NCI-H69 (cell line): ENCODE measurements at regions not wholly inside any gene's neighbourhood (a gene's known extent, or its start where the extent isn't known, plus 50 kb on each side); places are given as distances from the start of the nearest gene placed in this dataset.
A peak's percentile ranks its signal among the peaks of the same experiment; 100 is the strongest.
"Not testable (repeated sequence)": the region's sequence is repeated elsewhere in the genome, so short reads cannot be mapped to it uniquely, and the experiment has no call there.

Experiments
- DNase-seq: peaks from one replicate; lab custom pipeline; 2025; lab: John Stamatoyannopoulos, UW

GRCh38 chr3:159870723-159871122, 117.9 kb upstream of the IL12A start:
- no peak for DNase-seq

DNA sequence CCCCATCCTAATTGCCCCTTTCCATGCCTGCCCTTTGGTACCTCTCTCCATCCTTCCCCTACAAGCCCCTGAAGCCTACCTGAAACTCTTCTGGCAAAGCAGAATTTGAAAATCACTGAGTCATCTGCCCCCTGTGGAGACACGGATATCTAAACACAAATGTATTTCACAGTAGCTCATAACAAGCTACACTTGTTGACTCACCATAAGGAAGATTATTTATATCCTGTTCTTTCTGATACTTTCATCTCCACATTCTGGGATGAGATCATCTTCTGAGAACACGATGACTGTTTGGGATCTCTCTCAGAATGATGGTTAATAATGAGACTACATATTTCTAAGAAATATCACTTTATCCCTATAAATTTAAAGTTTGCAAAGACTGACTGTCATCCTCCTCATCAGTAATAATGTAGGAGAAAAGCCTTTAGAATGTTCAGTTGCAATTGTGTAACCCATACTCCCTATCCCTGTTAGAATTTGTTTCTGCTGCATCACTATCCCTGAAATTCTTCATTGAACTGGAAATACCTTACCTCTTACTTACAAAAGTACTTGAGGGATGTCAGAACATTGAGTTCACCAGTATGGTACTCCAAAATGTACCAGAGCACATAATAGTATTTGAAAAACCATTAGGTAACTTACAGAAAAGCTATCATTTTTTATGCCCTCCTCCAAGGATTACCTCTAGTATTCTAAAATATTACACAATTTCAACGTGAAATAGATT, 116.1 kb upstream of the IL12A start:
- peak; percentile 73 for DNase-seq

- DNase-seq: peak; percentile 40
Observed at GRCh38 chr3:159875116-159875515, 113.5 kb upstream of the IL12A start.

DNA sequence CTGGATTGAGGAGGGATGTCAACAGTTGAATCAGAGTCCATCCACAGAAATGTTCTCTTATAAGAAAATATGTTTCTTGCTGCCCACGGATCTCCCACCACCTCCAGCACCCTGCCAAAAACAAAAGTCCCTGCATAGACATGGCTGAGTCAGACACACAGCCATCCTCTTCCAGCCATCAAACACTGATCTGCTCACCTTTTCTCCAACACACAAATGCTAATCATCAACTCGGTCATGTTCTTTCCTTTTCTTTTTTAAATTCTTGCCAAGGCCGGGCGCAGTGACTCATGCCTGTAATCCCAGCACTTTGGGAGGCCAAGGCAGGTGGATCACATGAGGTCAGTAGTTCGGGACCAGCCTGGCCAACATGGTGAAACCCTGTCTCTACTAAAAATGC, 110.7 kb upstream of the IL12A start:
- DNase-seq: no peak

GRCh38 chr3:159879146-159879545, 109.5 kb upstream of the IL12A start:
- no peak for DNase-seq

- peak; percentile 55 for DNase-seq
Observed at GRCh38 chr3:159879598-159879997, 109.0 kb upstream of the IL12A start.

DNA sequence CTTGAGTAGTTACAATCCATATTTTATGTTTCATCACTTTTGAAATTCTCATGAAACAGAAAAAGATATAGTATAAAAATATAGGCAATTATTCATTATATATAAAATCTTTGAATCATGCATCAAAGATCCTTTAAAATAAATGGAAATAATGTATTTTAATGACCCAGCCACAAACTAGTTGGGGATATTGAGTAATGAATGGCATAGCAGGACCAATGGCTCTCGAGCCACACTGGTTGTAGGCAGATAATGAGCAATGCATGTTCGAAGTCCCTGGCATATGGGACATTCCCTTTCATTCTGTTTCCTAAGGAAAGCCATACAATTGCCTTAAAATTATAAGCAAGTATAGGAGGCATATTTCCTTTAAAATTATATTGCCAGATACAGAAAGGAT, 107.4 kb upstream of the IL12A start:
- DNase-seq: no peak

DNA sequence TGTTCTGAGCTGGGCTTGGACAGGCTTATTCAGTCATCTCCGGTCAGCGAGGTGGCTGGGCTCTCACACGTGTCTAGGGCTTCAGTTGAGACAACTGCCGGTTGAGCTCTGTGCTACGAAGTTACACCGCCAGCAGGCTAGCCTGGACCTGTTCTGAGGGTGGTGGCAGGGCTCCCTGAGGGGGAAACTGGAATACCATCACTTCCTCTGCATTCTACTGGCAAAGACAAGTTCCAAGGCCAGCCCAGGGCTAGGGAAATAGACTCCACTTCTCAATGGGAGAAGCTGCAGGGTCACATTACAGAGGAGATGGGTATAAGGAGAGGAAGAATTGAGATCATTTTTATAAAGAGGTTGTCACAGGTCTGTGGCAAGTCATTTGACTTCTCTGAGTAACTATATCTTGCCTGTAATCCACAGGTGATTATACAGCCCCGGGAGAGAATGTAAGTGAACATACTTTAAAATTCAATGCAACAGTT, 106.8 kb upstream of the IL12A start:
- peak; percentile 72 for DNase-seq

DNA sequence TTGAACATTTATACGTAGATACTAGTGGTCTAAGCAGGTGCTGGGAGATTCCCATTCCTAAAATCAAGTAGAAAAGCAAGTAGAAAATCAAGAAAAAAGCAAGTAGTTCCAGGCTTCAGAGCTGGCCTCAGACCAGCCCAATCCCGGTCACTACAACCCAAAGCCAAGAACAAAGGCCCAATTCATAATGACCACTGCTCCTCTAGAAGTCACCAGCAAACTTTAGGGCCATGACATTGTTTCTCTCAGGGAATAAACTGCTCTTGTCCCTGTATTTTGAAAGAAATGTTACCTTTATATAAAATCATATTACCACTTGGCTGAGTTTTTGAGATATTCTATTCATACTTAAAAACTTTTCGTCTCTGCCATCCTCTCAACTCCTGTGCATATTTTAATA, 106.3 kb upstream of the IL12A start:
- DNase-seq: no peak

GRCh38 chr3:159882790-159883779, 105.5 kb upstream of the IL12A start:
- DNase-seq: peak; percentile 84

DNA sequence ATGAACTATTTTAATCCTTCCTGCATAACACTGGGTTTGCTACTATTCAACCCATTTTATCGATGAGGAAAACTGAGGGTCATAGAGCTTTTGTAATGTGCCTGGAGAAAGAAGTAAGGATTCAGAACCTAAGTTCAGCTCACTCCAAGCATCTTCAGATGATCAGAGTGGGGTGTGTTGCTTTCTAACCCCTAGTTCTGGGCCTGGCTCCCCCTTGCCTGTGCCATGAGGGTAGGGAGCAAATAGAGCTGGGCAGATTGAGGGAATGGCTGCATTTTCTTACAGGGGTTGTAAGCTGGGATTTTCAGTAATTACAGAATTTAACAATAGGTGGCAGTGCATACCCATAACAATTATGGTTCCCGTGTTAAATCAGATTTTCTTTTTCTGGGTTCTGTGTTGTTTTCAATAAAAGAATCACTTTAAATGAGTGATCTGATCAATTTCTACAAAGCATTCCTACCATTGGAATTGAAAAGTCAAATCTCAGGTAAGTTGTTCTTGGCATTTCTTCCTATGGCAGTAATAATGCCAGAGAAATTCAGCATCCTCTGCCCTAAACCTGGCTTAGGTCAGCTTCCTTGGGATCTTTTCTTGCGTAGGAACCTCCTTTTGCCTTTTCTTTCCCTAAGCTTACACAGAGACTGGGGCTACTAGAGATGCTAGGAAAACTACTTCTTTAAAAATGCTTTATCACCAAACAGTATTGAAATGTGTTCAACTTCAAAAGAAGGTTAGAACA, 103.8 kb upstream of the IL12A start:
- peak; percentile 35 for DNase-seq

DNA sequence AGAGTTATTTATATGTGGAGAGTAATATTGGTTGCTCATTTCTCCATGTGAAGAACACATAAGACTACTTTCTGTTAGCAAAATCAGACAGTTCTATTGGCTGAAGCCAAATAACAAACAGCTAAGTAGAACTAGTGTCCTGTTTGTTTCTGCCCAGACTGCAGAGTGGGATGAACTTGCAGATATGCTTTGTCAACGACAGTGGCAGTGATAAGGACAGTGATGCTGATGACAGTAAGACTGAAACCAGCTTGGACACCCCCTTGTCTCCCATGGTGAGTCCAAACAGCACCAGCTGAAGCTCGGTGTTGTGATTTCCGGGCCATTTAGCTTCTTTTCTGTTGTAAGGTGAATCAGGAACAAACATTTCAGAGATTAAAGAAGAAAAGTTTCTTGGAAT, 102.6 kb upstream of the IL12A start:
- DNase-seq: no peak

DNA sequence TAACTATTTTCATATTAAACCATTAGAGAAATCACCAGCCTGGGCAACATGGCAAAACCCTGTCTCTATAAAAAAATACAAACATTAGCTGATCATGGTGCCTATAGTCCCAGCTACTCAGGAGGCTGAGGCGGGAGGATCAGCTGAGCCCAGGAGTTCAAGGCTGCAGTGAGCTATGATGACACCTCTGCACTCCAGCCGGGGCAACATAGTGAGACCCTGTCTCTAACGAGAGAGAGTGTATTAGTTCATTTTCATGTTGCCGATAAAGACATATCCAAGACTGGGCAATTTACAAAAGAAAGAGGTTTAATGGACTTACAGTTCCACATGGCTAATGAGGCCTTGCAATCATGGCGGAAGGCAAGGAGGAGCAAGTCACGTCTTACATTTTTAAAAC, 102.1 kb upstream of the IL12A start:
- DNase-seq: not testable (repeated sequence)

DNA sequence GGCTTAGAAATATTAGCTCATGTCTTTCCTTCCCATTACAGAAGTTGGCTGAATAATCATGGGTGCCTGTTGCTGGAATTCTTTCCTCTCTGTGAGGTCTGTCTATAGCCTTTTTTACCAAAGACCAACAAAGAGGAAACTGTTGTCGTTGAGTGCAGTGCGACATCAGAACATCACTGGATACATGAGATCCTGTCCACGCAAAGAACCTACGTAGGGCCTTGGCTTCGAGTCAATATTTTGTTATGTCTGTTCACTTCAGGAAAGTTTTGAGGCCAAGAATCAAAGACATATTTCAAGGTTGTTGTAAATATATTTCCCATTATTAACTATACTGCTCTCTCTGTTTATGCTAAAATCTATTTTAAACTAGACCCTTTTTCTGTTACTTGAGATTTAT, 101.5 kb upstream of the IL12A start:
- DNase-seq: no peak

DNA sequence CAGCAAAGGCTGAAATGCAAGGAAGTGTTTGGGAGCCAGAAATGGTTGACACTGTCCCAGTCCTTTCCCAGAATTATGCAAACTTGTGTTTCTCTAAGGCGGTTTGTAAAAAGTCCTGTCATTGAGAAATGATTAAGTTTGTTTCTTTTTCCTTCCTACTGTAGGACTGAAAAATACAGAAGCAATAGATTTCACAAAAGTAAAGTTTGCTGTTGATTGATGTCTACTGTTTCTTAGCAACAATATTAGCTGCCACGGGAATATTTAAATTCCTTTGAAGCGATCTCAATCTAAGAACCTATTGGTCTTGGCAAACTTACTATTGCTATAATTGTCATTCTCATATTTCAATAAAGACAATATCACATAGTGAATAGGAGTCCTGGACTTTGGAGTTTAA, 100.7 kb upstream of the IL12A start:
- DNase-seq: no peak

DNA sequence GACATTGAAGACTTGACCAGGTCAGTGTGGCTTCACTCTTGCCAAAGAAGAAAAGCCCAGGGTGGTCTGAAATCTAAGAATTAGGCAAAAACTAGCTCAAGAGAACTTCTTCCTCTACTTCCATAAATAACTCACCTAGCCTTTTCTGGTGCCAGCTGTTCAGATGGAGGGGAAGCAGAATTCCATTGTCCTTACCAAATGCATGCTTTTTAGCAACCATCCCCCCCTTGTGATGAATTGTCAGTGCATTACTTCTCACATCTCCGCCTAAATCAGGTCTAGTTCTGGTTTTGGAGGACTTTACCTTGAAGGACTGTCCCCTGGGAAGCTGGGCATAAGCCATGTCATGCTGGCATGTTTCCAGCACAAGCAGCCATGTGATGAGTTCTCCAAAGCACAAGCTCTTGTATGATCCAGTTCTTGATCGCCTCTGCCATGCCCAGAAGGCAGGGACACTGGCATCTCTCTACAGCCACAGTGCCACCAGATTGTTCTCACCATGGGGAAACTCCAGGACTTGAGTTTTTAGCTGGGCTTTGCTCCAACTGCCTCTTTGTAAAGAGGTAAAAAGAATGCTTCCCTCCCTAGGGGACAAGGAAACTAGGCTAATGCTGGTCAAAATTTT, 96.4 kb upstream of the IL12A start:
- DNase-seq: peak; percentile 56

DNA sequence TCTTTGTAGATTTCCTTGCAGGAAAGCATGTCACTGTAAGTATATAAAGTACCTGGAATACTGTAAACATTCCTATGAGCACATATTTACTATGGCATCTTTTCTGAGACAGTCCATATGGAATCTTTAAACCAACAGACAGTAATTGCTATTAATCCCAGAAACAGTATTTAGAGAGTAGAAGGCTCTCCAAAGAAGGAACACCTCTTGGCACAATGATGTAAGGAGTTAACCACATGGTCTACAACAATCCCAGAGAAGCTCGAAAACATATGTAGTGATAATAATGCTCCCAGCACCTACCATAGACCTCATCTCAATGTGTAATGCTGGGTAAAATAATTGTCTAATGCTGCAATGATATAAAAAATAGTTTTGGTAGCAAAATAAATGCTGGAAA, 95.8 kb upstream of the IL12A start:
- no peak for DNase-seq

GRCh38 chr3:159894386-159894785, 94.2 kb upstream of the IL12A start:
- no peak for DNase-seq

GRCh38 chr3:159895430-159895829, 93.2 kb upstream of the IL12A start:
- DNase-seq: no peak

GRCh38 chr3:159896543-159896942, 92.1 kb upstream of the IL12A start:
- no peak for DNase-seq

- DNase-seq: no peak
Observed at GRCh38 chr3:159897331-159898075, 91.1 kb upstream of the IL12A start.
